HG03175 (cell line): ENCODE measurements at regions not wholly inside any gene's neighbourhood (a gene's known extent, or its start where the extent isn't known, plus 50 kb on each side); places are given as distances from the start of the nearest gene placed in this dataset.

ENCODE experiments used
- ATAC-seq: cut with Tn5 transposase; IDR thresholded peaks from one replicate; pipeline ENCODE4 v1.9.1; 2021; ENCODE audit warnings: mild to moderate bottlenecking, moderate library complexity; ENCODE audit not compliant: unreplicated experiment

DNA sequence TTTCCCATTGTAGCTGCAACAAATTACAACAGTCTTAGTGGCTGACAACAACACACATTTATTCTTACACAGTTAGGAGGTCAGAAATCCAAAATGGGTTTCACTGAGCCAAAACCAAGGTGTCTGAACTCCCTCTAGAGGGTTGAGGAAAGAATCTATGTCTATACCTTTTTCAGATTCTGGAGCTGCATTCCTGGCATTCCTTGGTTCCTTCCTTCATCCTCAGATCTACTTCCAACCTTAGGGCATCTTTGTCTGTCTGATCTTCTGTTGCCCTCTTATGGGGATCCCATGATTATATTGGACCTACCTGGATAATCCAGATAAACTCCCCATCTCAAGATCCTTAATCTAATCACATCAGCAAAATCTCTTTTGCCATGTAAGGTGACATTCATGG, 540.9 kb upstream of the MAP3K7 start:
- no peak for ATAC-seq

DNA sequence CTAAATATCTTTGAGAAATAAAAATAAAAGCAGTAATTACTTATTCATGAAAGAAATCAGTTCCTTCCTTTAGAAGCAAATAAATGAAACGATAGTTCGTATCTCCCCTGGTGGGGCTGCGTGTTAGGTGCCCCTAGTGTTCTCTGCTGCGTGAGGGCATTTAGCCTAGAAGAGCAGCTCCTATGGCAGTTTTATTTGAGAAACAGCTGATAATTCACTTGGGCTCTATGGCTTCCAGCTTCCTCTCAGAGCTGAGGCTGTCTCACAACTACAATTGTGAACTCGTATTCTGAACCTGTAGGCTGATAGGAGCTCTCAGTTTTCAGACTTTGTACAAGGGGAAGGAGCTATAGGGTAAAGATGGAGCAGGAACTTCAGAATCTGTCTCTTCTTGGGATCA, 540.0 kb upstream of the MAP3K7 start:
- ATAC-seq = no peak

DNA sequence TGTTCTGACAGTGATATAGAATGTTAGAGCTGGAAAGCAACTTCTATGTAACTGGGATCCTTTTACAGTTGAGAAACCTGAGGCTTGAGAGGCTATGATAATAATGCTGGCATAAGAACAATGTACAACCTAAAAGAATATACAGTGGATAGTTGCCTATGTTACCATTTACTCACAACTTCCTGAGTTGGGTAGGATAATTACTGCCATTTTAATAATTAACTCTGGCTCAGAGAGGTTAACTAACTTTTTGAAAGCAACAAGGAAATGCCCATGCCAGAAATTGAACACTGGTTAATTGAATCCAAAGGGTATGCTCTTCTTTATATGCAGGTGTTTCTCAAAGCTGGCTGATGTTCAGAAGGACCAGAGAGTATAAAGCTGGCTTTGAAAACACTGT, 530.7 kb upstream of the MAP3K7 start:
- ATAC-seq = no peak

DNA sequence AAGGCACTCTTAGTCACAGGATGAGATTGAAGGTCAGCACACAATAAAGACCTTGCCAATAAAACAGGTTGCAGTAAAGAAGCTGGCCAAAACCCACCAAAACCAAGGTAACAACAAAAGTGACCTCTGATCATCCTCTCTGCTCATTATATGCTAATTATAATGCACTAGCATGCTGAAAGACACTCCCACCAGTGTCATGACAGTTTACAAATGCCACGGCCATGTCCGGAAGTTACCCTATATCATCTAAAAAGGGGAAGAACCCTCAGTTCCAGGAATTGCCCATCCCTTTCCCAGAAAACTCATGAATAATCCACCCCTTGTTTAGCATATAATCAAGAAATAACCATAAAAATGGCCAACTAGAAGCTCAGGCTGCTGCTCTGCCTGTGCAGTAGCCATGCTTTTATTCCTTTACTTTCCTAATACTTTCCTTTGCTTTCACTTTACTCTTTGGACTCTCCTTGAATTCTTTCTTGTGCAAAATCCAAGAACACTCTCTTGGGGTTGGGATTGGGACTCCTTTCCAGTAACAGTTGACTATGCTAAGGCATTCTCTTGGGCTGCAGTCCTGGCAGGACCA, 527.3 kb upstream of the MAP3K7 start:
- ATAC-seq = no peak

DNA sequence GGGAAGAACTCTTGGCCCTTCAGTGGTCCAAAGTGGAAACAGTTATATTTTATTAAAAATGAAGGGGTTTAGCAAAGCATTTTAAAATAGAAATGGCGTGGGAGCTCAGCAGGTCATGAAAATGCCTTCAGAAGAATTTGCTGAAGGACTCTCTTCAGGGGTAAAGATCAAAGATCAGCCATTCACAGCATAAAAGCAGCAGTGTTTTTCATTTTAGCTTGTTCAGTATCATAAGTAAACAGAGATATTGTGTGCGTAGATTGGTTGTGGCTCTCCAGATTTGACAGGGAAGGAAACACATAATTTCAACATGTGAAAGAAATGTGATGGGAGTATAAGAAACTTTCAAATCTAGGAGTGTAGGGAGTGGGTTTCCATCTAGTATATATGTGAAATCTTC, 519.2 kb upstream of the MAP3K7 start:
- ATAC-seq = no peak

DNA sequence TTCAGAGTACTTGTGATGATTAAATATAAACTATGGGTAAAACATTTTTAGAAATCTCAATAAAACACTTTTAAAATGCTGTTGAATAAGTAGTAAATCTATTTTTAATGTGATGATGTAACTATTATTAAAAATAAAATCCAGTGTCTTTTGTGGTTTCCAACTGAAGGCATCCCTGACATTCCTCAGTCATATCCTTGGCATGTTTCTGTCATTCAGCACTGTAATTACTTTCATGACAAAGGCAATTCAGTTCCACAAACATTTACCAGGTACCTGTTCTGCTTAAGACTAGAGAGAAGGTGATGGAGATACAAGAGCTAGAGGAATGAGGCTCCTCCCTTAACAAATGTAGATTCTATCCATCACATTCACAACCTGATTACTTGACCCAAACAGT, 518.7 kb upstream of the MAP3K7 start:
- no peak for ATAC-seq

DNA sequence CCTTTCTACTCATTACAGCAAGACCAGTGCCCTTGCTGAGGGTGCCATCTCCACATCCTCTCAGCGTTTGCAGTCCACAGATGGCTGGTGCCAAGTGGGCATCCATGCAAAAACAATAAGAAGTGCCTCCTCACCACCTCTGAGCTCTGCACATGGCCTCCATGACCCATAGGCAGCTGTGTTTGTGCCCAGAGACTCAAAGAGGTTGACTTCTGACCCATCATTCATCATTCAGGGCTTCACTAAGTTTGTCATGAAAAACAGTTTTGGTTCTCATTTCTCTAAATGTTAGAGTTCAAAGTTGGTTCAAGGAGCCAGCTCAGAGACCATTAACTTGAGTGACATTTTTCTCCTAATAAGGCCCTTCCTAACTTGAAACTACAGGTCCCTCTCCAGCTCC, 512.6 kb upstream of the MAP3K7 start:
- ATAC-seq = no peak

DNA sequence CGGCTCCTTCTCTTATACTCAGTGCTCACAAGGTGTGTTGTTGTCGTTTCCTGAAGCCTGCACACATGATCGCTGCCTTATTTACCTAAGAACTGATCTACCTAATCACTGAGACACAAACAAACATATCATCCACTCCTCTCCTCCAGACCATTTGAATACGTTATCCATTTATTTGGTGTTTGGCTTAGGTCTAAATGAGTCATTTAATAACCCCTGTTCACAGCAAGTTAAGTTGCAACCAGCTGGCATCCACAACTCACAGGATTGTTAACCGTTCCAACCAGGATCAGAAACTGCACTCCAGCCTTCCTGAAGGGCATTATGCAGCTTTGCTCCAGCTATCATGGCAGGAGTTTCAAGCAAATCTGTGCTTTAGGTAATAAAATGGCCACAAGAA, 511.1 kb upstream of the MAP3K7 start:
- ATAC-seq = no peak

DNA sequence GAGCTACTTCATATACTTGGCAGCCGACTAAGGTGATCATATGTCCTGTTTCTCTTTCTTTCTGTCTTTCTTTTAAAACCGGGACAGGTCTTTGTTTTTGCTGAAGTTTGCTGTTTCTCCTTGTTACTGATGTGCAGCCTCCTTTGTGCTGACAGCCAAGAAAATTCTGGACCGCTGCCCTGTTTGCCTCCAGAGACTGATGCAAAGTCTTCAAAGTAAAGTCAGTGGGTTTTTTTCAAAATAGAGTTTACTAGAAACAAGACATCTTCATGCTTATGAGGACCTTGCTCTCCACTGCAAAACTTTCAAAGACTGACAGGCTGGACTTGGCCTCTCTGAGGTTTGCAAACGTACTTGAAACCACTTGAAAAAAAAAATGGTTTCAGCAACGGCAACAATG, 510.5 kb upstream of the MAP3K7 start:
- no peak for ATAC-seq

DNA sequence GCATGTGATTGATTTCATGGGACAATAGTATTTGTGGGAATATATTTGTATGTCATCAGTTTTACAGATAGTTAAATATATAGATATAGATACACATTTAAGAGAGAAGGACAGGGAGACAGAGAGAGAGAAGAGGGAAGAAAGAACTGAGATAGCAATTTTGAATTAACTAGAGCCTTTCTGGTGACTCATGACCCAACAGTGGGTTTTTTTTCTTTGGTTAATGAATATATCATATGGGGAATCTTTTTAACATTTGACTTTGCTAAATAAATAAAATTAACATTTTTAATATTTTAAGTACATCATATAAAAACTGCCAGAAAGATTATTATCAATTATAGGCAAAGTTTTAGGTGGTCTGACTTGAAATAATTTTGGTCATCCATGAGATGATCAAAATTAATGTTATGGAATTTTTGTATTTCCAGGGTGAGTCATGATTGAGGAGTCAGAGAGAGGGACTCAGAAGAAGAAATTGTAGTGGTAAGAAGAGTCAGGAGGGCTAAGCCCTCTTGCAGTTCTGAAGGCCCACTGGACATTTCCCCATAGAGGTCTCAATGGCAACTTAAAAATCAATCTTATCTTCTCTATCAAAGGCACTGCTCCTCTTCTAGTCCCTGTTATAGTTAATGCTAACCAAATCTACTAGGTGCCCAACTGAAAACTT, 508.1 kb upstream of the MAP3K7 start:
- no peak for ATAC-seq

DNA sequence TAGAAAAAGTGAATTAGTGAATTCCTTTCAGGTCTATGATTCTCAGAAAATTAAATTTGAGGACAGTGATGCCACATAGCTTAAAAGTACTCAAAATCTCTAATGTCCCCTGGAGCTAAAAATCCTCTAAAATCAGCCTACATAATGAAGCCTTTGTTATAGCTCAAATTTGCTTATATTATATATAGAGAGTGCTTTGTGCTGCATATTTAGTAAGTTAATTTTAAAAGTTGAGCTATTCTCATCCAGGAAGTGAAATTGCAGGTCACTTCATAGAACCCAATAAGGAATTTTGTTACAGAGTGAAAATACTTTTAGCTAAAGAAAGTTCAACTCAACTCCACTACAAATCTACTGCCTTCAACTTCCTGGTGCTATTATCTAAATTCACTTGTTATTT, 507.5 kb upstream of the MAP3K7 start:
- no peak for ATAC-seq

DNA sequence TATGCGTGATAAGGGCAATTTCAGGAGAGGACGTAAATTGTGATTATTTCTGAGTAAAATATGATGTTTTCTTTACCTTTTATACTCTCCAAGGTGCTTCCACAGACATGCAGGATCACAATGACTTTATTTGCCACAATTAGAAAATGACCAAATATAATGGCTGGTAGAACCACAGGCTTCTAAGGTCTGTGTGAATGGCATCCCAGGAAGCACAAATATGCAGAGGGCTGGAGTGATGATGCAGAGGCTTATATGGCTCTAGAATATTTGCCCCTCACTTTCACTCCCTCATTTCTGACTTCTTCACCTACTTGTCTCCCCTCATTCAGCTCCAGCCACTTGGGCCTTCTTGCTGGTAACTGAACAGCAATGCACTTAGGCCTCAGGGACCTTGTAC, 502.1 kb upstream of the MAP3K7 start:
- ATAC-seq = no peak

DNA sequence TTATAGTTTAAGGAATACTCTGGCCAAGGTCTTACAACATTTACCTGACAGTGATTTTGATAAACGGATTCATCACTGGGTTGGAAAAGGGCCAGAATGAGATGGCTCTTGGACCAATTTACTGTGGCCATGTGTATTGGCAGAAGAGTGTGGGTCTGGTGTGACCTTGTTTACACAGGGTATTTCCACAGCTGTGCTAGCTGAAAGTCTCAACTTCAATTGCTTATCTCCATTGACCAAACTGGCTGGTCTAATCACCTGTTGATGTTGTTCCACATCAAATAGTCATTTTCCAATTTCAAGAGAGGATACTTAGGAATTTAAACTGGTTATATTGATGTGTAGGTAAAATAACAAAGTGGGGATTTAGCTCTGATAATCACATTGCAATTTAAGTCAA, 501.6 kb upstream of the MAP3K7 start:
- ATAC-seq = no peak

DNA sequence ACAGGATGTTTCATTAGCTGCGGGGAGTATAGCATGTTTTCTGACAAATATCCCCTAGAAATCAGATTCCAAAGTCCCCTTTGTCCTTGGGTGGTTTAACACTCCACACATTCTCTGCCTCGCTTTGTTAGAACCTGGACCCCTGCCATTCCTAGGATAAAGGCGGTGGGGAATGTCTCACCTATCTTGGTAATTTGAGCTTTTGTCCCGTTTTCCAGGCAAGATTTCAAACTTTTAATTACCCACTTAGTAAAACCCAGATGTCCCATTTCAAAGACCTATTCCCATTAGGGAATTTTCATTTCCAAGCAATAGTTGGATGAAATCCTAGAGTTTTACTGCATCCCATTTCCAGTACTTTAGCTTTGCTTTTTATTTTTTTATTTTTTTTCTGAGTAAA, 501.0 kb upstream of the MAP3K7 start:
- ATAC-seq = no peak

DNA sequence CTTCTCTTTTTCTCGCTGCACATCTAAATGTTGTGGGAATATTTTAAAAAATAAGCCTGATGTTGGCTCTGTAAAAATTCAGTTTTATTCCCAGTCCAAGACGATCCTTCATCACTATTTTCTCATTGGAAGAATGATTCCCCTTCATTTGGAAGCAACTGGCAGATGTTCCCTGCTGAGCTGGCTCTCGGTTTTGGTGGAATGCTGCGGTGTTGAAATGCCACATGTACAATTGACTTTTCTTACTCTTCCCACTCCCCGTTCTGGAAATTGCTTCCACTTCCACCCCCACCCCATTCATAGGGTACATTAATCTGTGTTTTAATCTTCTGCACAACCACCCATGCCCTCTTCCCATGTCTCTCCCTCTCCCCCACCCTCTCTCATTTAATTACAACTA, 496.3 kb upstream of the MAP3K7 start:
- ATAC-seq = no peak

DNA sequence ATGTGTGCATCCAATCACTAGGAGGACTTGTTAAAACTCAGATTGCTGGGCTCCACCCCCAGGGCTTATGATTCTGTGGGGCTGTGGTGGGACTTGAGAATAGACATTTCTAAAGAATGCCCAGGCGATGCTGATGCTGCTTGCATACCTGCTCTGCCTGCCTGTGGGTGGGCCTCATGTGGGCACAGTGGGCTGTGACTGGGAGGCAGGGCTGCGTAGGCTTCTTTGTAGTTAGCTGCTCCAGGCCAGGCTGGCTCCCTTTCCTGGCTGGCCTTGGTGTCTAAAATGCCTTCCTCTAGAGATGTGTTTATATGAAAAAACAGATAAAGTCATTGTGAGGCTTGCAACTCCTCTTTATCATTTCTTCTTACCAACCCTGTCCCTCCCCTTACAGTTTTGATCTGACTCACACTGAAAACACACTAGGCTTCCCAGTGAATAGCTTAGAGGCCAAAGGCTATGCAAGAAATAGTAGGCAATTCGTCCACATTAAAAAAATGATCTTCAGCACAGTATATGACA, 495.5 kb upstream of the MAP3K7 start:
- no peak for ATAC-seq

DNA sequence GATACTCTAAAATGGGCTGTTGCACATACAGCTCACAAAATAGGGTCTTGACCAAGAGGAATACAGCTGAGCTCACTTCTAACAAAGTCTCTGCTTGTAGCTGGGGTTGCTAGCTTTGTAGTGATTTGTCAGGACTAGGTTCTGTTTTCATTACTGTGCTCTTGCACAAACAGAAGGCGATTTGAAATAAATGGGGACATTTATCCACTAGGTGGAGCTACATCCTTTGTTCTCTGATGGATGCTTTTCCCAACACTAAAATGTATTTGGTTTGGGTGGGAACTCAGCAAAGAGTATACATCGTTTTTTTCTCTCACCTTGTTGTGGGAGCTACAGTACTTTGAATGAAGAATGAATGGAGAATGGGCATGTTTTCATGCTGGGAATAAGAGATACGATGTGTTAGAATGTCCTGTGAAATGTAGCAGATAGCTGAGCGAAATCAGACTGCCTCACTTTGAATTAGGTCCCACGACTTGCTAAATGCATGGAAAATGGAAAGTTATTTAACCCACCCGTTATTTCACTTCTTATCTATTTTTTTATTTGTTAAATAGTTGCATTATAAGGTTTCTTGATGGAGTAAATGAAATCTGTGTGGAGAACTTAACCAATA, 494.7 kb upstream of the MAP3K7 start:
- ATAC-seq = peak; percentile 51

DNA sequence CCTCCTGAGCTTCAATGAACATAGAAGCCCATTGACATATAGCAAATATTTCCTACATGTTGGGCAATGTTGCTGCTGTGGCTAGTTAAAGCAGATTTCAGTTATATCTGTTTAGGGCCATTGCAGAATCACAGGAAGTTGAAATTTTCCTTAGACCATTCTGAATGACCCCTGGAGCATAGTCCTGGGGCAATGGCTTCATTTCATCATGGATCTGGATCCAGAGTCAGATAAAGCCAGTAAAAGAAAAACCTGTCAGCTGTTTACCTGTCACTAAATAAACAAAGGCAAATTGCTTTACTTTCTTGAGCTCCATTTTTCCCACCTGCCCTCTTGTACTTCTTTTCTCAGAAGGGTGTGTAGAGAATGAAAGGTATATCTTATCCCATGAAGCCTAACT, 494.0 kb upstream of the MAP3K7 start:
- ATAC-seq = no peak

DNA sequence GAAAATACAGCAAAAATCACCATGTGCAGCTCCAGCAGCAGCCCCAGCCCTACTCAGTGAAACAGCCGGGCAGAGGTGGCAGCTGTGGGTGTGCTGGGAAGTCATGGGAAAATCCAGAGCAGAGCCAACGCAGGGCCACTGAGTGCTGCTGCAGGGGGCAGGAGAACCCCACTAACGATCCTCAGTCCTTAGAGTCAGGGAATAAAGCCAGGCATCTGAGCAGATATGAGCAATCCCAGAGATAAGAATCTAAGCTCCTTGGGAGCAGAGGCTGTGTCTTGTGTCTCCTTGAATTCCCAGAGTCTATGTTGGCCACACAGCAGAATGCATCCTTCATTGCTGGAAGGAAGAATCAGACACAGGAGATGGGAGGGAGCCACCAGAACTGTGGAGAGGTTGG, 493.1 kb upstream of the MAP3K7 start:
- ATAC-seq = no peak

DNA sequence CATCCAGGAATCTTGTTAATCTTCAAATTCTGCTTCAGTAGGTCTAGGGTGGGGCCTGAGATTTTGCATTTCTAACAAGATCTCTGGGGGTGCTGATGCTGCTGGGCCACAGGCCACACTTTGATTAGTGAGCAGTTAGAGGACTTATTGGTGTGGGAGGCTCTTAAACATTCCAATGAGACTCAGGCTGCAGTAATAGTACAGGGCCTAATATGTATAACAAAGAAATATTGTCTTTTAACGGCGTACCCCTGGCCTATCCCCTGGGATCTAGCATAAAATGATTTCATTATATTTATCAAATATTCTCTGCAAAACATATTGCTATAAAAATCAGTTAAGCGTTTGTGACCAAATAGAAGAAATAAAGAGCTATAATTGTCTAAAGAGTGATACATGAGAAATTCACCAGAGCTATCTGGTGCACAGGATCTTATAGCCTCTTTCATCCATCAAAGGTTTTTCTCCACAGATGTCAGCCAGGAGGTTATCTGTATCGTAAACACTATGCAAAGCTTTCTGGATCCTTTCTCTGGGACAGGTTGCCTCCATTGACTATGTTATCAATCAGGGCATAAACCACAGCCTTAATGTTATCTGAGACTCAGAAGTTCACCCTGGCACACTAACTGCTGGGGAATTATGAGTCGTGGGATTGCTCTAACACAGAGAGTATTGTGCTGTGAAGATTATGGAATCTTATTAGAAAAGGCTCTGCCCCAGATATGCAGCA, 488.5 kb upstream of the MAP3K7 start:
- ATAC-seq = no peak

DNA sequence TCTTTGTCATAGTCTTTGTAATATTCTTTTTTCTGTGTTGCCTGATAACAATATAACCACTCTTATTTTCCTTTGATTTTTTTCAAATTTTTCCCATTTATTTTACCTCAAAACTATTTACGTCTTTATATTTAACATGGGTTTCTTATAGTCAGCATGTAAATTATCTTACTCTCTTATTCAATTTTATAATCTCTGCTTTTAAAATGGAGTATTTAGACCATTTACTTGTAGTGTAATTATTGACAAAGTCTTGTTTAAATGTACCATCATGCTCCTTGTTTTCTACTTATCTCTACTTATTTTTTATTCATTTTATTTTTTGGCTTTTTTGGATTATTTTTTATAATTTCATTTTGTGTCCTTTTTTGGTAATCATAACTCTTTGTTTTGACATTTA, 476.5 kb upstream of the MAP3K7 start:
- no peak for ATAC-seq

DNA sequence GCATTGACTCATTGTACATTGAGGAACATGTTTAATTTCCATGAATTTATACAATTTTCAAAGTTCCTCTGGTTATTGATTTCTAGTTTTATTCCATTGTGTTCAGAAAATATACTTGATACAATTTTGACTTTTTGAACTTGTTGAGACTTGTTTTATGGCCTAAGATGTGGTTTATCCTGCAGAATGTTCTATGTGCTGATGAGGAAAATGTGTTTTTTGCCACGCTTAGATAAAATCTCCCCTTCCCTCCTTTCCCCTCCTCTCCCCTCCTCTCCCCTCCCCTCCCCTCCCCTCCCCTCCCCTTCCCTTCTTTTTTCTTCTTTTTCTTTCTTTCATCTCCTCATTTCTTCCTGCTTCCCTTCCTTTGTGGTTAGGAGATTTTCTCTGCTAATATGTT, 470.8 kb upstream of the MAP3K7 start:
- ATAC-seq = no peak
